ENCODE measurements at regions not wholly inside any gene's neighbourhood (a gene's known extent, or its start where the extent isn't known, plus 50 kb on each side); places are given as distances from the start of the nearest gene placed in this dataset.

GRCh38 chr7:95180-95862, 97.0 kb upstream of the FAM20C start:
- Mint-ChIP-seq H3K9me3 (peaks cover 0 to 20% (median 9%) of the 10 kb centered on the region in 7 donors), H3K27me3 (ENCODE audit: low read depth in 3 of 3) (peaks cover 0 to 2% (median 2%) of the 10 kb centered on the region in 3 donors), H3K36me3 (peaks cover 3 to 6% of the 10 kb centered on the region in 2 donors), H3K27ac (no peak overlapping the region), H3K4me1 (peaks cover 27% of the 10 kb centered on the region), H3K4me3 (no peak overlapping the region)
- intact Hi-C loops (cut with micrococcal nuclease), result no loop called here
- WGBS (ENCODE audit: insufficient coverage), result 97% methylated on average over 5 of the region's 8 CpGs
- H3K27ac ChIP-seq (ENCODE audit: low read depth in 1 of 2, low read length in 2 of 2), result no peak overlapping the region
- H3K79me2 ChIP-seq (ENCODE audit: insufficient read depth, low read length), result no peaks in the 10 kb centered on the region
- no peaks in the 10 kb centered on the region for H4K20me1 ChIP-seq (ENCODE audit: insufficient read depth, low read length)
- no peaks in the 10 kb centered on the region for H3K27me3 ChIP-seq (ENCODE audit: control insufficient read depth in 2 of 2, insufficient read depth in 2 of 2, low read length in 2 of 2)
- H2AFZ ChIP-seq (ENCODE audit: insufficient read depth, low read depth, low read length, poor library complexity, severe bottlenecking), result no peak overlapping the region
- no peak for DNase-seq
- no peak overlapping the region for H3K4me2 ChIP-seq (replicated peaks; ENCODE audit: extremely low read depth, low read length, poor library complexity, severe bottlenecking)
- no peak overlapping the region for H3K4me3 ChIP-seq (replicated peaks in 1 of 3; ENCODE audit: low read depth in 2 of 3, low read length in 3 of 3)
- H3K9ac ChIP-seq (ENCODE audit: insufficient read depth, low read length, poor library complexity, severe bottlenecking), result no peak overlapping the region
- H3K9me3 ChIP-seq (replicated peaks in 1 of 2; ENCODE audit: control insufficient read depth in 1 of 2, insufficient read depth in 1 of 2, low read length in 2 of 2), result peaks cover 0 to 5% of the 10 kb centered on the region in 2 donors
- H3K36me3 ChIP-seq (replicated peaks in 1 of 2; ENCODE audit: control insufficient read depth in 1 of 2, insufficient read depth in 2 of 2, low read length in 2 of 2), result no peaks in the 10 kb centered on the region
- H3K4me1 ChIP-seq (ENCODE audit: control insufficient read depth in 1 of 2, insufficient read depth in 2 of 2, low read length in 2 of 2), result peaks cover 14 to 22% of the 10 kb centered on the region in 2 donors
- no peak for TF ChIP-seq CTCF (IDR thresholded peaks at IDR 0.05)

- Mint-ChIP-seq H3K27ac (no peak overlapping the region), H3K4me3 (no peak overlapping the region), H3K4me1 (peaks cover 23% of the 10 kb centered on the region), H3K36me3 (peaks cover 3 to 6% of the 10 kb centered on the region in 2 donors), H3K27me3 (ENCODE audit: low read depth in 3 of 3) (peaks cover 0 to 2% (median 2%) of the 10 kb centered on the region in 3 donors), H3K9me3 (peaks cover 0 to 20% (median 9%) of the 10 kb centered on the region in 7 donors)
- no peak for TF ChIP-seq CTCF (IDR thresholded peaks at IDR 0.05)
- Histone ChIP-seq H3K27ac (ENCODE audit: low read depth in 1 of 2, low read length in 2 of 2) (no peak overlapping the region), H3K4me2 (replicated peaks; ENCODE audit: extremely low read depth, low read length, poor library complexity, severe bottlenecking) (no peak overlapping the region), H2AFZ (ENCODE audit: insufficient read depth, low read depth, low read length, poor library complexity, severe bottlenecking) (no peak overlapping the region), H3K27me3 (ENCODE audit: control insufficient read depth in 2 of 2, insufficient read depth in 2 of 2, low read length in 2 of 2) (no peaks in the 10 kb centered on the region), H4K20me1 (ENCODE audit: insufficient read depth, low read length) (no peaks in the 10 kb centered on the region), H3K79me2 (ENCODE audit: insufficient read depth, low read length) (no peaks in the 10 kb centered on the region), H3K4me1 (ENCODE audit: control insufficient read depth in 1 of 2, insufficient read depth in 2 of 2, low read length in 2 of 2) (peaks cover 9 to 20% of the 10 kb centered on the region in 2 donors), H3K9ac (ENCODE audit: insufficient read depth, low read length, poor library complexity, severe bottlenecking) (no peak overlapping the region), H3K9me3 (replicated peaks in 1 of 2; ENCODE audit: control insufficient read depth in 1 of 2, insufficient read depth in 1 of 2, low read length in 2 of 2) (peaks cover 0 to 5% of the 10 kb centered on the region in 2 donors), H3K4me3 (replicated peaks in 1 of 3; ENCODE audit: low read depth in 2 of 3, low read length in 3 of 3) (no peak overlapping the region), H3K36me3 (replicated peaks in 1 of 2; ENCODE audit: control insufficient read depth in 1 of 2, insufficient read depth in 2 of 2, low read length in 2 of 2) (no peaks in the 10 kb centered on the region)
- WGBS (ENCODE audit: insufficient coverage), result 93% methylated on average over 3 of the region's 8 CpGs
- intact Hi-C loops (cut with micrococcal nuclease), result no loop called here
- no peak for DNase-seq
Observed at GRCh38 chr7:95863-96260, 96.5 kb upstream of the FAM20C start.

All from CD14-positive monocyte (primary cell).